GM10248 (cell line): ENCODE measurements at regions not wholly inside any gene's neighbourhood (a gene's known extent, or its start where the extent isn't known, plus 50 kb on each side); places are given as distances from the start of the nearest gene placed in this dataset.

ENCODE experiments used
- CTCF ChIA-PET: fragments of 300-600 bp; sonication (Branson Sonifier 250); formaldehyde crosslinking; extraction: SDS; loops from one replicate; lab custom pipeline; 2021; ENCODE audit warnings: antibody characterized with exemption; lab: Yijun Ruan, JAX
- POLR2A ChIA-PET: fragments of 350-650 bp; sonication (Branson Sonifier 250); formaldehyde crosslinking; extraction: SDS; loops from one replicate; lab custom pipeline; 2020; ENCODE audit warnings: antibody characterized with exemption; lab: Yijun Ruan, JAX
- DNase-seq: peaks from one replicate; pipeline ENCODE4 v3.0.0; 2012; ENCODE audit errors: extremely low spot score
- CTCF ChIP-seq: IDR thresholded peaks from 2 replicates; pipeline ENCODE4 v1.5.1; 2012; ENCODE audit warnings: mild to moderate bottlenecking, low read depth; ENCODE audit errors: extremely low read depth, missing control alignments, control extremely low read depth

GRCh38 chr18:65568866-65569265 lies 181.9 kb upstream of the CDH7 start:
- ChIA-PET POLR2A (no interaction called here), CTCF (no interaction called here)
- no peak for TF ChIP-seq CTCF
- no peak for DNase-seq

- POLR2A ChIA-PET: no interaction called here
- CTCF ChIA-PET: interaction anchor here (1.0 kb wide), 1 partner anchor 23 kb away, joined by 3 read pairs; no protein-coding TSS in a partner anchor
- no peak for DNase-seq
- TF ChIP-seq CTCF: no peak
Measured at GRCh38 chr18:65567372-65567771, 183.4 kb upstream of the CDH7 start.

GRCh38 chr18:65548316-65548715 lies 202.5 kb upstream of the CDH7 start:
- CTCF ChIA-PET: no interaction called here
- DNase-seq: no peak
- no peak for TF ChIP-seq CTCF
- POLR2A ChIA-PET: no interaction called here

GRCh38 chr18:65547046-65547445 lies 203.8 kb upstream of the CDH7 start:
- POLR2A ChIA-PET: no interaction called here

GRCh38 chr18:65544701-65545100 lies 206.1 kb upstream of the CDH7 start:
- ChIA-PET POLR2A (no interaction called here), CTCF (no interaction called here)
- no peak for TF ChIP-seq CTCF
- no peak for DNase-seq

More at GRCh38 chr18:65547046-65547445, 203.8 kb upstream of the CDH7 start:
- no peak for TF ChIP-seq CTCF
- DNase-seq: no peak
- CTCF ChIA-PET: no interaction called here

GRCh38 chr18:65527879-65528633 lies 222.8 kb upstream of the CDH7 start:
- DNase-seq: no peak
- CTCF ChIA-PET: no interaction called here
- TF ChIP-seq CTCF: no peak
- POLR2A ChIA-PET: no interaction called here
